NT2/D1 (cell line): ENCODE measurements at regions not wholly inside any gene's neighbourhood (a gene's known extent, or its start where the extent isn't known, plus 50 kb on each side); places are given as distances from the start of the nearest gene placed in this dataset.

Source experiments
- DNase-seq: peaks from one replicate; pipeline ENCODE4 v3.0.0-alpha.2; 2011; ENCODE audit warnings: low read depth, low spot score
- H3K27me3 ChIP-seq: 2 replicates; pipeline ENCODE4 v1.6.0; 2011; ENCODE audit warnings: mild to moderate bottlenecking; ENCODE audit not compliant: insufficient read length, insufficient read depth
- H3K36me3 ChIP-seq: 2 replicates; pipeline ENCODE4 v1.6.1; 2011; ENCODE audit warnings: mild to moderate bottlenecking, low read length, mixed read lengths; ENCODE audit not compliant: insufficient read depth, insufficient read length
- H3K4me1 ChIP-seq: 2 replicates; pipeline ENCODE4 v1.5.1; 2011; ENCODE audit not compliant: insufficient read depth, insufficient read length
- H3K4me3 ChIP-seq: 2 replicates; pipeline ENCODE4 v1.5.1; 2011; ENCODE audit warnings: low read depth; ENCODE audit not compliant: insufficient read length
- H3K9ac ChIP-seq: 2 replicates; pipeline ENCODE4 v1.6.0; 2011; ENCODE audit warnings: low read depth; ENCODE audit not compliant: insufficient read length
- H3K9me3 ChIP-seq: 2 replicates; pipeline ENCODE4 v1.5.1; 2011; ENCODE audit warnings: mild to moderate bottlenecking, low read length; ENCODE audit not compliant: insufficient read depth
- SUZ12 ChIP-seq: IDR thresholded peaks from 2 replicates; pipeline ENCODE4 v1.6.1; 2011; ENCODE audit not compliant: insufficient read length, insufficient read depth; ENCODE audit errors: extremely low read depth
- YY1 ChIP-seq: IDR thresholded peaks from 2 replicates; pipeline ENCODE4 v1.6.1; 2011; ENCODE audit not compliant: insufficient read length, insufficient read depth
- ZNF274 ChIP-seq: IDR thresholded peaks from 2 replicates; pipeline ENCODE4 v1.6.1; 2011; ENCODE audit warnings: mild to moderate bottlenecking, low read depth, low read length

GRCh38 chr18:53947092-53947640 lies 277.3 kb downstream of the MBD2 start:
- Histone ChIP-seq H3K4me3 (no peak overlapping the region), H3K9me3 (peaks cover 11% of the 10 kb centered on the region; the same call in 1 of the 2 replicates), H3K9ac (no peak overlapping the region), H3K4me1 (no peaks in the 10 kb centered on the region), H3K36me3 (no peaks in the 10 kb centered on the region), H3K27me3 (no peaks in the 10 kb centered on the region)
- TF ChIP-seq ZNF274 (no peak), SUZ12 (no peak), YY1 (no peak)
- DNase-seq = no peak

GRCh38 chr18:53946594-53946993 lies 277.9 kb downstream of the MBD2 start:
- DNase-seq = no peak
- Histone ChIP-seq H3K27me3 (no peaks in the 10 kb centered on the region), H3K36me3 (no peaks in the 10 kb centered on the region), H3K4me1 (no peaks in the 10 kb centered on the region), H3K4me3 (no peak overlapping the region), H3K9ac (no peak overlapping the region), H3K9me3 (peaks cover 11% of the 10 kb centered on the region; the same call in 1 of the 2 replicates)
- no peak for TF ChIP-seq ZNF274
- TF ChIP-seq SUZ12 = no peak
- TF ChIP-seq YY1 = no peak

- H3K9ac ChIP-seq = no peak overlapping the region
- peak; percentile 11 for DNase-seq
- H3K4me3 ChIP-seq = no peak overlapping the region
- no peaks in the 10 kb centered on the region for H3K36me3 ChIP-seq
- peaks cover 11% of the 10 kb centered on the region; the same call in 1 of the 2 replicates for H3K9me3 ChIP-seq
- no peaks in the 10 kb centered on the region for H3K27me3 ChIP-seq
- no peaks in the 10 kb centered on the region for H3K4me1 ChIP-seq
- no peak for TF ChIP-seq ZNF274
- TF ChIP-seq SUZ12 = no peak
- TF ChIP-seq YY1 = no peak
Measured at GRCh38 chr18:53944721-53945120, 279.7 kb downstream of the MBD2 start.

GRCh38 chr18:53943326-53943860 lies 281.1 kb downstream of the MBD2 start:
- Histone ChIP-seq H3K27me3 (no peaks in the 10 kb centered on the region), H3K4me3 (no peak overlapping the region), H3K4me1 (no peaks in the 10 kb centered on the region), H3K9me3 (peaks cover 11% of the 10 kb centered on the region; the same call in 1 of the 2 replicates), H3K9ac (no peak overlapping the region), H3K36me3 (no peaks in the 10 kb centered on the region)
- TF ChIP-seq YY1 (no peak), ZNF274 (no peak), SUZ12 (no peak)
- no peak for DNase-seq

GRCh38 chr18:53941601-53942338 lies 282.7 kb downstream of the MBD2 start:
- H3K9me3 ChIP-seq = peaks cover 11% of the 10 kb centered on the region; the same call in 1 of the 2 replicates
- no peaks in the 10 kb centered on the region for H3K4me1 ChIP-seq
- no peaks in the 10 kb centered on the region for H3K36me3 ChIP-seq
- DNase-seq = no peak
- H3K9ac ChIP-seq = no peak overlapping the region
- TF ChIP-seq ZNF274 = no peak
- no peak for TF ChIP-seq SUZ12
- TF ChIP-seq YY1 = no peak
- no peaks in the 10 kb centered on the region for H3K27me3 ChIP-seq
- H3K4me3 ChIP-seq = no peak overlapping the region

GRCh38 chr18:53937037-53937436 lies 287.4 kb downstream of the MBD2 start:
- no peaks in the 10 kb centered on the region for H3K4me1 ChIP-seq
- TF ChIP-seq SUZ12 (no peak), ZNF274 (no peak), YY1 (no peak)
- H3K9ac ChIP-seq = no peak overlapping the region

GRCh38 chr18:53935803-53936202 lies 288.7 kb downstream of the MBD2 start:
- Histone ChIP-seq H3K9me3 (no peaks in the 10 kb centered on the region), H3K36me3 (no peaks in the 10 kb centered on the region), H3K4me3 (no peak overlapping the region), H3K4me1 (no peaks in the 10 kb centered on the region), H3K27me3 (no peaks in the 10 kb centered on the region), H3K9ac (no peak overlapping the region)
- DNase-seq = no peak
- TF ChIP-seq YY1 = no peak
- no peak for TF ChIP-seq ZNF274
- TF ChIP-seq SUZ12 = no peak

More at GRCh38 chr18:53937037-53937436, 287.4 kb downstream of the MBD2 start:
- H3K36me3 ChIP-seq = no peaks in the 10 kb centered on the region
- H3K27me3 ChIP-seq = no peaks in the 10 kb centered on the region
- H3K4me3 ChIP-seq = no peak overlapping the region
- H3K9me3 ChIP-seq = no peaks in the 10 kb centered on the region
- DNase-seq = no peak
